GM12878 (cell line): ENCODE measurements at regions not wholly inside any gene's neighbourhood (a gene's known extent, or its start where the extent isn't known, plus 50 kb on each side); places are given as distances from the start of the nearest gene placed in this dataset.

Experiments
- ATF2 ChIP-seq: IDR thresholded peaks from 2 replicates; pipeline ENCODE4 v1.6.1; 2012; ENCODE audit warnings: low read length, inconsistent platforms
- PRDM15 ChIP-seq: fragments of 450-650 bp; formaldehyde crosslinking; IDR thresholded peaks from 2 replicates; pipeline ENCODE4 v1.4.0; 2020; ENCODE audit warnings: mild to moderate bottlenecking, moderate library complexity
- REST ChIP-seq: IDR thresholded peaks from 2 replicates; pipeline ENCODE4 v1.6.1; 2012; ENCODE audit warnings: mild to moderate bottlenecking, low read depth, low read length
- SIX5 ChIP-seq: IDR thresholded peaks from 2 replicates; pipeline ENCODE4 v1.6.1; 2011; ENCODE audit warnings: mild to moderate bottlenecking, low read depth, low read length, moderate library complexity; ENCODE audit not compliant: severe bottlenecking
- SP1 ChIP-seq: IDR thresholded peaks from one replicate; pipeline ENCODE4 v1.6.1; 2011; ENCODE audit warnings: low read depth, low read length

GRCh38 chr2:173629076-173629475 lies 274.4 kb downstream of the CDCA7 start (continued):
- TF ChIP-seq REST (no peak), ATF2 (no peak), SIX5 (no peak), SP1 (no peak), PRDM15 (CRISPR knock-in tag) (no peak)
- TF ChIP-seq, all 136 proteins: peak for 0
